ENCODE measurements at regions not wholly inside any gene's neighbourhood (a gene's known extent, or its start where the extent isn't known, plus 50 kb on each side); places are given as distances from the start of the nearest gene placed in this dataset.

DNA sequence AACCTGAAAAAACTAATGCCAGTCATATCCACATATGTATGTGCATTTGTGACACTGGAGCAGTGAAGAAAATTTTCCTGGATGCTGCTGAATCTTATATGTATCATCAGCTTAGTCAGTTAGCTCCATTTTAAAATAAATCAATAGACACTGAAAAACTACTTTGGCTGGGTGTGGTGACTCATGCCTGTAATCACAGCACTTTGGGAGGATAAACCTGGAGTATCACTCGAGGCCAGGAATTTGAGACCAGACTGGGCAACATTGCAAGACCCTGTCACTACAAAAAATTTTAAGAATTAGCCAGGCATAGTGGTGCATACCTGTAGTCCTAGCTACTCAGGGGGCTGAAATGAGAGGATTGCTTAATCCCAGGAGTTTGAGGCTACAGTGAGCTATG is 511.0 kb upstream of the TLE4 start:
- TF ChIP-seq, protein P1, sequence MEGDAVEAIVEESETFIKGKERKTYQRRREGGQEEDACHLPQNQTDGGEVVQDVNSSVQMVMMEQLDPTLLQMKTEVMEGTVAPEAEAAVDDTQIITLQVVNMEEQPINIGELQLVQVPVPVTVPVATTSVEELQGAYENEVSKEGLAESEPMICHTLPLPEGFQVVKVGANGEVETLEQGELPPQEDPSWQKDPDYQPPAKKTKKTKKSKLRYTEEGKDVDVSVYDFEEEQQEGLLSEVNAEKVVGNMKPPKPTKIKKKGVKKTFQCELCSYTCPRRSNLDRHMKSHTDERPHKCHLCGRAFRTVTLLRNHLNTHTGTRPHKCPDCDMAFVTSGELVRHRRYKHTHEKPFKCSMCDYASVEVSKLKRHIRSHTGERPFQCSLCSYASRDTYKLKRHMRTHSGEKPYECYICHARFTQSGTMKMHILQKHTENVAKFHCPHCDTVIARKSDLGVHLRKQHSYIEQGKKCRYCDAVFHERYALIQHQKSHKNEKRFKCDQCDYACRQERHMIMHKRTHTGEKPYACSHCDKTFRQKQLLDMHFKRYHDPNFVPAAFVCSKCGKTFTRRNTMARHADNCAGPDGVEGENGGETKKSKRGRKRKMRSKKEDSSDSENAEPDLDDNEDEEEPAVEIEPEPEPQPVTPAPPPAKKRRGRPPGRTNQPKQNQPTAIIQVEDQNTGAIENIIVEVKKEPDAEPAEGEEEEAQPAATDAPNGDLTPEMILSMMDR (IDR thresholded peaks at IDR 0.05 in 4 of 5, conservative IDR thresholded peaks at IDR 0.05 in 1 of 5), result no peak
- no peak for TF ChIP-seq POLR2A (IDR thresholded peaks at IDR 0.05)

Data from gastrocnemius medialis (tissue), 4 donors.